SK-MEL-5 (cell line): ENCODE measurements at regions not wholly inside any gene's neighbourhood (a gene's known extent, or its start where the extent isn't known, plus 50 kb on each side); places are given as distances from the start of the nearest gene placed in this dataset.

Experiments used
- DNase-seq: peaks from one replicate; pipeline ENCODE4 v3.0.0-alpha.2; 2016; ENCODE audit warnings: low read depth, low spot score
- in situ Hi-C: cut with HindIII; loops from 2 replicates; pipeline ENCODE4 v1.10.0; 2016; ENCODE audit warnings: low sequenced_read_pairs, high pct_unique_total_duplicates, low pct_unique_long_range_greater_than_20kb

DNA sequence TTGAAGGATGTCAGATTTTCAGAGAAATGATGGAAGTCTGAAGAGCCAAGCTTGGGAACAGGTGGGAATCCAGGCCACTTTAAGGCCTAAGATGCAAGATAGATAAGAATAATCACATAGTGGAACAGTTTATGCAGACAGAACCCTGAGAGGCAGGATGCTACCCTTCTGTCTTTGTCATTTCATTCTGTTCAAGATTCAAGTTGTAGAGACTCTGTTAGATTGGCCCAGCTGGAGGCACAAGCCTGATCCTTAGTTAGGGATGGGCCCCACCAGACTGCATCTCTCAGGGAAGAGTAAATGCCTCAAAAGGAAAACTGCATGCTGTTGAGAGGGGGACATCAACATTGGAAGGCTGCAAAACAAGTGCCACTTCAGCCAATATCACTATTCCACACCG, 287.0 kb downstream of the PCNX1 start:
- no peak for DNase-seq
- in situ Hi-C loops = no loop called here

DNA sequence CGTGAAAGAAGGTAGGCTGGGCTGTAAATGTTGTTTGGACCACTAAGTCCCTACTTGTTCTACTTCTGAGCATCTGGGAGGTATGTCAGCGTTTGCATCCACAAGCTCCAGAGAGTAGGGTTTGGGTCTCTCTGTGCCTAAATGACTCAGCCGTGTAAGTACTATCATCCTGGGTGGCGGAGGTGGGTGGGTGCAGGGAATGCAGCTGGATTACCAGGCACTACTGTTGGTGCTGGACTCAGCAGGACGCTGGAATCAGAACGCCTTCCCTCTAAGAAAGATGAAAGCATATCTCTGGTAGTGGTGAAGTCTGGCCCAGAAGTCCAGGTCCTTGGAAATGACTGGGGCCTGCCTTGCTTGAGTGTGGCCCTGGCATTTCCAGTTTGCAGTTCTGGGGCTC, 289.7 kb downstream of the PCNX1 start:
- in situ Hi-C loops = no loop called here
- DNase-seq = no peak

DNA sequence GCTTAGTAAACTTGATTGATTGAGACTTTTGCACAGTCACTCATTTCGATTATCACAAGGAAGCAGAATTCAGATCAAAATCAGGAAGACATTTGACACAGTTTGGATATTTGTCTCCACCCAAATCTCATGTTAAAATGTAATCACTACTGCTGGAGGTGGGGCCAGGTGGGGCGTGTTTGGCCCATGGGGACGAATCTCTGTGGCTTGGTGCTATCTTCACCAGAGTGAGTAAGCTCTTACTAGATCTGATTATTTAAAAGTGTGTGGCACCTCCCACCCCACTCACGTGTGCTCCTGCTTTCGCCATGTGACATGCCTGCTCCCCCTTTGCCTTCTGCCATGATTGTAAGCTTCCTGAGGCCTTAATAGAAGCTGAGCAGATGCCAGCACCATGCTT, 291.4 kb downstream of the PCNX1 start:
- no peak for DNase-seq
- in situ Hi-C loops = no loop called here

DNA sequence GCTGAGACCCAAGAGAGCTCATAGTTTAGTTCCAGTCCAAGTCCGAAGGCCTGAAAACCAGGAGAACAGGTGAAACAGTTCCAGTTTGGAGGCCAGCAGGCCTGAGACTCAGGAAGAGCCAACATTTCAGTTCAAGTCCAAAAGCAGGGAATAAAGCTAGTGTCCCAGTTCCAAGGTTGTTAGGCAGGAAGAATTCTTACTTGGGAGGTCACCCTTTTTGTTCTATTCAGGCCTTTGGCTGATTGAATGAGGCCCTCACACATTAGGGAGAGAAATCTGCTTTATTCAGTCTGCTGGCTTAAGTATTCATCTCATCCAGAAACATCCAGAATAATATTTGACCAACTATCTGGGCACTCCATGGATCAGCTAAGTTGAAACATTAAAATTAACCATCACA, 294.6 kb downstream of the PCNX1 start:
- in situ Hi-C loops = no loop called here
- no peak for DNase-seq

DNA sequence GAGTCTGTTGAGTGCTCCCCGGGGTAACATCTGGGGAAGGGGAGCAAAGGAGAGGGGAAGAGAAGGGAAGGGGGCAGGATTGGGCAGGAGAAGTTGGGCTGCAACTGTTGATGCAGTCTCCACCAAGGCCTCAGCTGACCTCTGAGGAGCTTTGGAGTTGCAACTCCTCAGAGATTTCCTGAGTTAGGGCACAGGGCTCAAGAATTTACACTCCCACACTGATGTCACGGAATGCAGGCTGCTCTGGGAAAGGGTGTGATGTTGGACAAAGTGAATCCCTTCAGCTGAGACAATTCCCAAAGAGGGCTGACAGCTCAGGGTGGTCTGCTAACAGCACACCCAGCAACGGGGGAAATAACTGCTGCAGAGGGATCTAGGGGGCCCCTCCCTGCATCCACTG, 295.6 kb downstream of the PCNX1 start:
- no peak for DNase-seq
- in situ Hi-C loops = no loop called here

DNA sequence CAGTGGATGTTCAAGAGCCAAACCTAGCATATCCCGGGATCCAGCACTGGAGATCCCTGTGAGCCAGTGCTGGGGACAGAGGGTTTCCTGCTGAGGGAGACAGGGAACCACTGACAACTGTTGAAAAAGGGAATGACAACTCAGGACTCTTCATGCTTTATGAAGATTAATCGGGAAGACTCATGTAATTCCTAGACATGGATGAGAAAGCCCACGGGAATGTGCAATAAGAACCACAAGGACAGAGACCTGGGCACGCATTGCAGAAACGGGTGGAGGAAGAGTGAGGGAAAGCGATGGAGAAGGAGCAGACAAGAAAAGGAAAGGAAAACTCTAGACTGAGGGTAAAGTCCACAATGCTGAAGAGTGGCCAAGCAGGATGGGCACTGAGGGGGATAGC, 296.0 kb downstream of the PCNX1 start:
- no peak for DNase-seq

DNA sequence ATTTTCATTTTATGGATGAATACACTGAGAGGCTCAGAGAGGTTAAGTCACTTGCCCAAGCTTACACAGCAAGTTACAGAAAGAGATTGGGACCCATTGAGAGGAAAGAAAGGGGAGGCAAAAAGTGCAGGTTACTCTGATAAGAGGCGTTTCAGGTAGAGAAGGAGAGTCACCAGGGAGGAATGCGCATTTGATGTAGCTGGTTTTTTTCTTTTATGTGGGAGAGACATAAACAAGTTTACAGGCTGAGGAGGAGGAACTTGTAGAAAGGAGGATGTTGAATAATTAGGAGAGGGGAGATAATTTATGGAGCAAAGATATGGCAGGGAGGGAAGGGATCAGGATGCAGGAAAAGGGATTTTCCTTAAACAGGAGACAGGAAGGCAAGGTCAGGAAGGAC, 297.0 kb downstream of the PCNX1 start:
- in situ Hi-C loops = no loop called here
- DNase-seq = no peak

More for the DNA sequence above, 296.0 kb downstream of the PCNX1 start:
- in situ Hi-C loops = no loop called here

DNA sequence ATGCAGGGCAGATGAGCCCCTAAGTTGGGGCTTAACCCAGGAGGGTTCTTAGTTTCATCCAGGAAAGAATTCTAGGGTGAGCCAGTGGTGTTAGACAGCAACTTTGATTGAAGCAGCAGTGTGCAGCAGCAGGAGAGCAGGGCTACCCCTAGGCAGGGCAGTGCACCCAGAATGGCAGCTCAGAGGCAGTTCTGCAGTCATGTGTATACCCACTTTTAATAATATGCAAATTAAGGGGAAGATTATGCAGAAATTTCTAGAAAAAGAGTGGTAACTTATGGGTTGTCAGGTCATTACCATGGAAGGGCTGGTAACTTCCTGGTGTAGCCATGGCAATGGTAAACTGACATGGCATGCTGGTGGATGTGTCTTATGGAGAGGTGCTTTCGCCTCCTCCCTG, 297.5 kb downstream of the PCNX1 start:
- in situ Hi-C loops = no loop called here
- no peak for DNase-seq

DNA sequence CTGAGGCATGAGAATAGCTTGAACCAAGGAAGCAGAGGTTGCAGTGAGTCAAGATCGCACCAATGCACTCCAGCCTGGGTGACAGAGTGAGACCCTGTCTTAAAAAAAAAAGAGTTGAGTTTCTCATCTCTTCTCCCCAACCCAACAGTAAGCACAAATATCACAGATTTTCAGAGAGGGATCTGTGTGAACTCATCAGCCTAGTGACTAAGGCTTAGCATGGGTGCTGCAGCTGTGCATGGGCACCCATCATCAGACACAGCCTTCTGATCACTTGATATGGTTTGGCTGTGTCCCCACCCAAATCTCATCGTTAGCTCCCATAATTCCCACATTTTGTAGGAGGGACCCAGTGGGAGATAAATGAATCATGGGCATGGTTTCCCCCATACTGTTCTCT, 298.9 kb downstream of the PCNX1 start:
- DNase-seq = no peak
- in situ Hi-C loops = no loop called here

DNA sequence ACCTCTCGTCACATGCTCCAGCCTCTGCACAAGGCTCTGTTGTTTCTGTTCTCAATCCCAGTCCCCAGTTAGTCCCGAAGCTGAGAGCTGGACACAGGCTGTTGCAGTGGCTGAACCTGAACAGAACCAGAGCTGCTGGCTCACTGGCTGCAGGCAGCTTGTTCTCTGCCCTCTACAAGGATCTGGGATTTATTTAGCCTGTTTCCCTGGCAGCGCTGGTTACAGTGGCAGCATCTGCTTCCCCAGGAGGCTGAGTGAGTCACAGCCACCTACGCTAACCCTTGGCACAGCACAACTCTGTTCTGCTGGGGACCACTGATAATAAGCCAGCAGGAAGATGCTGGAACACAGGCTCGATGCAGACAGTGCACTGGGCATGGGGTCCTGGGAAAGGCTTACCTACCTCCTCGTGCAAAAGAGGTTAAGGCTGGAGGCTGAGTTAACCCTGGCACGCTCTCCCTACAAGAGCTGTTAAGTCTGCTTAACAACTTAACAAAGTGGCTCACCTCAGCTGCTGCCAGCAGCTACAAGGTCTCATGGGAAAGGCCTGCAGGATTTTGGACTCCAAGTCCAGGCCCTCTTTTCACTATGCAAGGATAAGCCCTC, 299.6 kb downstream of the PCNX1 start:
- DNase-seq = peak; percentile 63

DNA sequence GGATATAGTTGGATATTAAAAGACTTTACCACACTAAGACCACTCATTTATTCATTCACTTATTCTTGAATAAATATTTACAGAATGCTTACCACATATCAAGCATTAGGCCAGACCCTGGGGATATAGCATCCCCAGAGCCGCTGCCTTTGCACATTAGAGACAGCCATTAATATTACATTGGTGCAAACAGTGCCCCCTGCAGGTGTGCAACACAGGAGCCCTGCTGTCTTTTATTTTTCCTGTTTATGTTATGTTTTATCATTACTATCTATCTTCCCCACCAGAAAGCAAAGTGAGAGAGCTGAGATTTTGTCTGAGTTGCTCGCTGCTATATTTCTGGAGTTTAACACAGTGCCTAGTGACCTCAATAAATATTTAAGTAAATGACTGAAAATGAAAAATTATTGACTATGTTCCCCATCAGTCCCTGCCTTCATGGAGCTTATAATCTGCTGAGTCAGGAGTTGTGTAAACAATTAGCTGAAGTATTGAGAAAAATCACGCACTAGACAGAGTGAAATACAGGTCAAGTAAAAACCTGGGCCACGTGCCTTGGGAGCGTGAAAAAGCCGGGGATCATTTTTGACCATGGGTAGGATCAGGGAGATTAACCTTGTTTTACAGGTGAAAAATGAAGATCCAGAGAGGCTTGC, 301.6 kb downstream of the PCNX1 start:
- no peak for DNase-seq
- in situ Hi-C loops = no loop called here

More for the DNA sequence above, 299.6 kb downstream of the PCNX1 start:
- in situ Hi-C loops = no loop called here

DNA sequence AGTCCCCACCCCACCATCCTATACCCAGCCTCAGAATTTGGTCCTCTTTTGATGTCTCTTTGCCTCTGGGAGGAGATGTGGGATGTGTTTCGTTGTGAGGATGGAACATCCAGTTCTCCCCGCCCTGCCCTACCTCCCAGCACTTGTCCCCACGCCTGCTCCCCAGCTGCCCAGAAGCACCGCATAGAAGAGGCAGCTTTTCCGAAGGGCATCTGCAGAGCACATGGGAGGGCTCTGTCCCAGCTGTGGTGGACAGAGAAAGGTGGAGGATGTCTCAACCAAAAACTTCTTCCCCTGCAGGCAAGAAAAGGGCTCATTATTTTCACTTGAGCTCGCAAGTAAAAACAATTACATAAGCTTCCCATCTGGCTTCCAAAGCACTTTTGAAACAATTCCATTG, 302.6 kb downstream of the PCNX1 start:
- in situ Hi-C loops = no loop called here

DNA sequence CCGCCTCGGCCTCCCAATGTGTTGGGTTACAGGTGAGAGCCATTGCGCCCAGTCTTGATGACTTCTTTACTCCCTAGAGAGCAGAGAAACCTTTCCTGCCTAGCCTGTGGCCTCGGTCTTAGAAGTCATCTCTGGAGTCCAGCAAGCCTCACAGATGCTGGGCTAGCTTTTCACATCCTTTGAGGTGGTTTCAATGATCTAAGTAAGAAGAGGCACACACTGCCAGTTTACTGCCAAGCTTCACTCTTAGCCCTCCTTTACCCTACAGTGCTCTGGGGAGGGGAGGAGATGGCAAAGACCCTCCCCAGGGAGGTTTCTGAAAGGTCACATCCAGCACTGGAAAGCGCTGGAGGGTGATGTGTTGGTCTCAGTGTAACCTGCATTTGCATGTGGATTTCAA, 304.8 kb downstream of the PCNX1 start:
- DNase-seq = no peak
- in situ Hi-C loops = no loop called here

More for the DNA sequence above, 302.6 kb downstream of the PCNX1 start:
- DNase-seq = no peak

DNA sequence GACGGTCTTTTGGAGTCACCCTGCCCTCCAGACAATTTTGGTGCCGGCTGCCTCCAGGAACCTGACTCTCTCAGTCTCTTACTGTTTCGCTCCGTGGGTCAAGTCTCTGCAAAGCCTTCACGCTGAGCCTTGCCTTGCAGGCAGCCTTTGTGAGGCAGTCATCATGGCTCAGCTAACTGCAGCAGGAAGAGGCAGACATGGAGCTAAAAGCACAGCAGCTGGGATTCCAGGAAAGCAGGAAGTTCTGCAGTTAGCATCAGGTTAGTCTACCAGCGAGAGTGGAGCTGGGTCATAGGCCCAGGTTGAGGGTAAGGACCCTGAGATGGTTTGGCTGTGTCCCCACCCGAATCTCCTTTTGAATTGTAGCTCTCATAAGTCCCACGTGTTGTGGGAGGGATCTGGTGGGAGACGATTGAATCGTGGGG, 305.4 kb downstream of the PCNX1 start:
- DNase-seq = no peak
- in situ Hi-C loops = no loop called here

DNA sequence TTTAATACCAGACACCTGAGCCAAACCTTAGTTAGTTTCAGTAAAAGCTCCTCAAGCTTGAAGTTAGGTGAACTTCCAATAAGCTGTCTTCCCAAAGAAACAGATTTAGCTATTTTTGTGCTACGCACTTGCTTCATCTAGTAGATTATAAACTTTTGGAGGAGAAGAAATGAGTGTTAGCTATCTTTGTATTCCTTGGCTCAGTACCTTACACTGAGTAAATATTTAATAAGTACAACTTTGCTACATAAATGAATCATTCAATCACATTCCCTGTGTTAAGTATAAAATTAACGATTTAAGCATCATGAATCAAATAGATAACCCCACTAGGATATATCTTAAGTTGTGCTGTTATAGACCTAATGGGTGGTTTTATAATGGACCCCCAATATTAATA, 307.0 kb downstream of the PCNX1 start:
- no peak for DNase-seq
- in situ Hi-C loops = no loop called here

DNA sequence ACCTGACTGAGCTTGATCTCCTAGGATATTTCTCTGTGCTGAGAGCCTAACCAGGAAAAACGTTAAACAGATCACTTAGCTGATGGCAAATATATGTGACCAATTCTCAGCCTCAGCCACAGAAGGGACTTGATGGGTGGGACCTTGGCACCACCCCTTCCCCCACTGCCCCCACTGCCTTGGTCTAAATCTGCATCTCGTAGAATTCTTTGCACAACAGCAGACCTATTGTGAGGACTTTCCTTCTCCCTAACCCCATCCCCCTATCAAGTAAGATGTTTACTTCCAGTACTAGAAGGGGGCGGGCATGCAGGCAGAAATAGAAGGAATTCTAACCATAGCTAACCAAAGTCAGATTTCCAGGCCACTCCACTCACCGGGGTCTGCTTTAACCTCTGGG, 313.2 kb downstream of the PCNX1 start:
- in situ Hi-C loops = no loop called here
- no peak for DNase-seq

DNA sequence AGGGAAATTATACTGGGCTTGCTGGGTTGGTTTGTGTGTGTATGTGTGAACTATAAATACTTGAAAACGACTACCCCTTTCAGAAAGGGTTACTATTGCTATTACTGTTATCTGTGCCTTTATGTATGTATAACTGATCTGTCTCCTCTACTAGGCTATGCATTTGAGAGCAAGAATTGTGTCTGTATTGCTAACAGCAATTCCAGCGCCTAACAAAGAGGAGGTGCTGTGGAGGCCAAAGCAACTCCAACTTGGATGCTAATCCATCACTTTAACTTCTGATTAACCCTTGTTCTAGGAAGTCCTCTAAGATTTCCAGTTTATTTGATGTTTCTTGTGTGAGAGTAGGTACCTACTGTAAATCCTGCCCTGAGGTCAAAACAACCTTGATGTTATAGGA, 313.9 kb downstream of the PCNX1 start:
- no peak for DNase-seq
- in situ Hi-C loops = no loop called here

DNA sequence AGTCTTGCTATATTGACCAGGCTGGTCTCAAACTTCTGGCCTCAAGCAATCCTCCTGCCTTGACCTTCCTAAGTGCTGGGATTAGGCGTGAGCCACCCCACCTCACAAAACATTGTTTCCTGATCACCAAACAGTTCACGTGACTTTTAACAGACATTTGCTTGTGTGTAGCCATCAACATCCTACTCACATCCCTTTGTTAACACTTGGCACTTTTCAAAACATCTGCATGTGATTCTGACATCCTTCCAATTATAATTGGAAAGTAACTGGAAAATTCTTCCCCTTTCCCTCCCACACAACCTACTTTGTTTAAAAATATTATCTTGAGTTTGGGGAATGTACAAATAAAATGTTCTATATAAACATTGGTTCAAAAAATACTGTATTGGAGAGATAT, 317.9 kb downstream of the PCNX1 start:
- in situ Hi-C loops = no loop called here
- DNase-seq = no peak

DNA sequence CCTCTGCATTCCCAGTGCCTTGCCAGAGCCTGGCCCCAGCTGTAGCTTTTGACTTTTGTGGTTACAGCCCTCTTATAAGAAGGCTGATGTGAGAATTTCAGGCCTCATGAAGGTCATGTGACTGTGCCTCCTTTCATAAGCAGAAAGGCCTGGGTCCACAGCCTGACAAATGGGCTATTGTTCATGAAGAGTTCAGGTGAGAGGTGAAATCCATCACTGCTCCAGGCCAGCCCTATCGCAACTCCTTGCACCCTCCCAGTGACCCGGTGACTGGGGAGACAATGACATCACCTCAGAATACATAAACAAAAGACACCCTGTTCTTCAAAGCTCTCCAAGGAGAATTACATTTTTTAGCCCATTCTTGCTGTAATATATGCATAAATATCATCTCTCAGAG, 321.5 kb downstream of the PCNX1 start:
- in situ Hi-C loops = no loop called here

DNA sequence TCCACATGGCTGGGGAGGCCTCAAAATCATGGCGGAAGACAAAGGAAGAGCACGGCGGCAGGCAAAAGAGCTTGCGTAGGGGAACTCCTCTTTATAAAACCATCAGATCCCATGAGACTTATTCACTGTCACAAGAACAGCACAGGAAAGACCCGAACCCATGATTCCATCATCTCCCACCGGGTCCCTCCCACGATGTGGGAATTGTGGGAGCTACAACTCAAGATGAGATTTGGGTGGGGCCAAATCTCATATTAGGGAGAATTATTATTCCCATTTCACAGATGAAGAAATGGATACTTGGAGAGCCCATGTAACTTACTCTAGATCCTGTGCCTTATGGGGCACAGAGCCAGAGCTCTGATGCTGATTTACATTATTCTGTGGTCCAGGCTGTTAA, 322.6 kb downstream of the PCNX1 start:
- no peak for DNase-seq
- in situ Hi-C loops = no loop called here

More for the DNA sequence above, 321.5 kb downstream of the PCNX1 start:
- peak; percentile 75 for DNase-seq
